ENCODE measurements at regions not wholly inside any gene's neighbourhood (a gene's known extent, or its start where the extent isn't known, plus 50 kb on each side); places are given as distances from the start of the nearest gene placed in this dataset.

- Histone ChIP-seq H3K9me3 (ENCODE audit: severe bottlenecking) (no peaks in the 10 kb centered on the region), H3K27me3 (ENCODE audit: insufficient read depth, poor library complexity, severe bottlenecking) (no peaks in the 10 kb centered on the region), H3K36me3 (ENCODE audit: low read depth) (no peaks in the 10 kb centered on the region), H3K4me1 (ENCODE audit: insufficient read depth, poor library complexity, severe bottlenecking) (peaks cover 23% of the 10 kb centered on the region), H3K4me3 (ENCODE audit: severe bottlenecking) (no peak overlapping the region), H3K27ac (ENCODE audit: poor library complexity, severe bottlenecking) (peak overlapping the region; percentile 53)
- DNase-seq (ENCODE audit: low spot score) (no peak), ATAC-seq (ENCODE audit: low read depth) (no peak)
- TF ChIP-seq CTCF (IDR thresholded peaks at IDR 0.05; ENCODE audit: poor library complexity, severe bottlenecking): no peak
These were observed 171.2 kb downstream of the ASB1 start for GRCh38 chr2:238597638-238598528.

- no peak overlapping the region for H3K4me3 ChIP-seq (ENCODE audit: severe bottlenecking)
- H3K4me1 ChIP-seq (ENCODE audit: insufficient read depth, poor library complexity, severe bottlenecking): peaks cover 23% of the 10 kb centered on the region
- no peak overlapping the region for H3K27ac ChIP-seq (ENCODE audit: poor library complexity, severe bottlenecking)
- H3K36me3 ChIP-seq (ENCODE audit: low read depth): no peaks in the 10 kb centered on the region
- DNase-seq (ENCODE audit: low spot score): no peak
- H3K27me3 ChIP-seq (ENCODE audit: insufficient read depth, poor library complexity, severe bottlenecking): no peaks in the 10 kb centered on the region
- peaks cover 3% of the 10 kb centered on the region for H3K9me3 ChIP-seq (ENCODE audit: severe bottlenecking)
- no peak for TF ChIP-seq CTCF (IDR thresholded peaks at IDR 0.05; ENCODE audit: poor library complexity, severe bottlenecking)
- ATAC-seq (ENCODE audit: low read depth): no peak
These were observed 172.2 kb downstream of the ASB1 start for GRCh38 chr2:238598802-238599530.

GRCh38 chr2:238599549-238600505 lies 173.1 kb downstream of the ASB1 start:
- no peaks in the 10 kb centered on the region for H3K36me3 ChIP-seq (ENCODE audit: low read depth)
- H3K27ac ChIP-seq (ENCODE audit: poor library complexity, severe bottlenecking): no peak overlapping the region
- TF ChIP-seq CTCF (IDR thresholded peaks at IDR 0.05; ENCODE audit: poor library complexity, severe bottlenecking): no peak

GRCh38 chr2:238600506-238601432 lies 174.0 kb downstream of the ASB1 start:
- Histone ChIP-seq H3K4me1 (ENCODE audit: insufficient read depth, poor library complexity, severe bottlenecking) (peaks cover 23% of the 10 kb centered on the region), H3K36me3 (ENCODE audit: low read depth) (no peaks in the 10 kb centered on the region), H3K9me3 (ENCODE audit: severe bottlenecking) (peaks cover 3% of the 10 kb centered on the region), H3K27ac (ENCODE audit: poor library complexity, severe bottlenecking) (no peak overlapping the region), H3K4me3 (ENCODE audit: severe bottlenecking) (no peak overlapping the region), H3K27me3 (ENCODE audit: insufficient read depth, poor library complexity, severe bottlenecking) (no peaks in the 10 kb centered on the region)
- TF ChIP-seq CTCF (IDR thresholded peaks at IDR 0.05; ENCODE audit: poor library complexity, severe bottlenecking): no peak
- ATAC-seq (ENCODE audit: low read depth) (no peak), DNase-seq (ENCODE audit: low spot score) (no peak)

More at GRCh38 chr2:238599549-238600505, 173.1 kb downstream of the ASB1 start:
- ATAC-seq (ENCODE audit: low read depth): no peak
- Histone ChIP-seq H3K4me1 (ENCODE audit: insufficient read depth, poor library complexity, severe bottlenecking) (peaks cover 23% of the 10 kb centered on the region), H3K9me3 (ENCODE audit: severe bottlenecking) (peaks cover 3% of the 10 kb centered on the region), H3K4me3 (ENCODE audit: severe bottlenecking) (no peak overlapping the region), H3K27me3 (ENCODE audit: insufficient read depth, poor library complexity, severe bottlenecking) (no peaks in the 10 kb centered on the region)
- no peak for DNase-seq (ENCODE audit: low spot score)

Measured in RWPE2 (cell line).